Activated CD8-positive, alpha-beta memory T cell treated with anti-CD3 and anti-CD28 coated beads, Interleukin-2, amount 50 U/mL, for 48 hours (primary cell): ENCODE measurements at regions not wholly inside any gene's neighbourhood (a gene's known extent, or its start where the extent isn't known, plus 50 kb on each side); places are given as distances from the start of the nearest gene placed in this dataset.
"Not testable (repeated sequence)": the region's sequence is repeated elsewhere in the genome, so short reads cannot be mapped to it uniquely, and the experiment has no call there.

Experiments
- DNase-seq: peaks from one replicate; pipeline ENCODE4 v3.0.0-alpha.2; 2020

GRCh38 chr2:186980787-186981550, 132.0 kb upstream of the ZSWIM2 start:
- DNase-seq: no peak

- peak; percentile 3 for DNase-seq
Measured at GRCh38 chr2:186980117-186980442, 131.1 kb upstream of the ZSWIM2 start.

- peak; percentile 7 for DNase-seq
Measured at GRCh38 chr2:186979439-186980116, 130.6 kb upstream of the ZSWIM2 start.

- DNase-seq: peak; percentile 17
Measured at GRCh38 chr2:186977433-186978045, 128.6 kb upstream of the ZSWIM2 start.

- DNase-seq: no peak
Measured at GRCh38 chr2:186976329-186976728, 127.4 kb upstream of the ZSWIM2 start.

GRCh38 chr2:186972281-186972970, 123.5 kb upstream of the ZSWIM2 start:
- peak; percentile 13 for DNase-seq

GRCh38 chr2:186968277-186968676, 119.3 kb upstream of the ZSWIM2 start:
- DNase-seq: no peak

GRCh38 chr2:186966015-186966414, 117.0 kb upstream of the ZSWIM2 start:
- DNase-seq: no peak

- no peak for DNase-seq
Measured at GRCh38 chr2:186962085-186962747, 113.2 kb upstream of the ZSWIM2 start.

- DNase-seq: peak; percentile 3
Measured at GRCh38 chr2:186960241-186960640, 111.3 kb upstream of the ZSWIM2 start.

- DNase-seq: no peak
Measured at GRCh38 chr2:186959486-186959885, 110.5 kb upstream of the ZSWIM2 start.

GRCh38 chr2:186950694-186951093, 101.7 kb upstream of the ZSWIM2 start:
- no peak for DNase-seq

GRCh38 chr2:186949726-186950256, 100.8 kb upstream of the ZSWIM2 start:
- no peak for DNase-seq

- no peak for DNase-seq
Measured at GRCh38 chr2:186947516-186947915, 98.5 kb upstream of the ZSWIM2 start.

GRCh38 chr2:186946896-186947467, 98.0 kb upstream of the ZSWIM2 start:
- DNase-seq: no peak

GRCh38 chr2:186941853-186942252, 92.9 kb upstream of the ZSWIM2 start:
- no peak for DNase-seq

GRCh38 chr2:186940463-186940862, 91.5 kb upstream of the ZSWIM2 start:
- no peak for DNase-seq

- no peak for DNase-seq
Measured at GRCh38 chr2:186934420-186934819, 85.5 kb upstream of the ZSWIM2 start.

- DNase-seq: no peak
Measured at GRCh38 chr2:186927867-186928191, 78.9 kb upstream of the ZSWIM2 start.

- DNase-seq: no peak
Measured at GRCh38 chr2:186927185-186927866, 78.4 kb upstream of the ZSWIM2 start.

GRCh38 chr2:186925514-186925913, 76.5 kb upstream of the ZSWIM2 start:
- no peak for DNase-seq

GRCh38 chr2:186922316-186922715, 73.3 kb upstream of the ZSWIM2 start:
- DNase-seq: not testable (repeated sequence)
